ENCODE measurements at regions not wholly inside any gene's neighbourhood (a gene's known extent, or its start where the extent isn't known, plus 50 kb on each side); places are given as distances from the start of the nearest gene placed in this dataset.

DNA sequence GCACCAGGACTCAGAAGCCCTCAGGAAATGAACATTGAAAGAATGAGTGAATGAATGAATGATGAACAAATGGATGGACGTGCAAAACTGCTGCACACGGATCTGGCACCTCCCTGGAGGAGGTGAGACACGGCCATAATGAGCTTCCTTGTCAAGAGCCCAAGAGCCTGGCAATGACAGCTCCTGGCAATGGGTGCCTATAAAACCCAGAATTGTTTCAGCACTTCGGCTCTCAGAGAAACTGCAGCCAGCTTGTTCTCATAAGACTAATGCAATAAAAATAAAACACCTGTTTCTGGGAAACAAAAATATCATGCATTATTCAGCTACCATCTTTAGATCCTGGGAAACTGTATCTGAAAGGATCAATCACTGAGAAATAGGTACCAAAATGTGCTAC lies 200.5 kb upstream of the SFSWAP start:
- TF ChIP-seq L3MBTL2 (conservative IDR thresholded peaks at IDR 0.05) (no peak), ARNT (IDR thresholded peaks at IDR 0.05) (no peak), LEF1 (IDR thresholded peaks at IDR 0.05; ENCODE audit: borderline replicate concordance) (no peak), FOXA1 (IDR thresholded peaks at IDR 0.05) (no peak), NFRKB (IDR thresholded peaks at IDR 0.05) (no peak), TARDBP (IDR thresholded peaks at IDR 0.05) (no peak), SP1 (IDR thresholded peaks at IDR 0.05) (no peak), SUZ12 (IDR thresholded peaks at IDR 0.05) (no peak)
- TF ChIP-seq, protein P1, sequence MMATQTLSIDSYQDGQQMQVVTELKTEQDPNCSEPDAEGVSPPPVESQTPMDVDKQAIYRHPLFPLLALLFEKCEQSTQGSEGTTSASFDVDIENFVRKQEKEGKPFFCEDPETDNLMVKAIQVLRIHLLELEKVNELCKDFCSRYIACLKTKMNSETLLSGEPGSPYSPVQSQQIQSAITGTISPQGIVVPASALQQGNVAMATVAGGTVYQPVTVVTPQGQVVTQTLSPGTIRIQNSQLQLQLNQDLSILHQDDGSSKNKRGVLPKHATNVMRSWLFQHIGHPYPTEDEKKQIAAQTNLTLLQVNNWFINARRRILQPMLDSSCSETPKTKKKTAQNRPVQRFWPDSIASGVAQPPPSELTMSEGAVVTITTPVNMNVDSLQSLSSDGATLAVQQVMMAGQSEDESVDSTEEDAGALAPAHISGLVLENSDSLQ (IDR thresholded peaks at IDR 0.05) = no peak
